Nephron progenitor cell (in vitro differentiated cells): ENCODE measurements at regions not wholly inside any gene's neighbourhood (a gene's known extent, or its start where the extent isn't known, plus 50 kb on each side); places are given as distances from the start of the nearest gene placed in this dataset.

Experiments
- DNase-seq: peaks from one replicate; pipeline ENCODE4 v3.0.0; 2021
- H3K27ac Mint-ChIP-seq: 2 replicates; pipeline ENCODE4 v1.8.0; 2021; ENCODE audit warnings: mild to moderate bottlenecking, moderate library complexity, mixed read lengths
- H3K27me3 Mint-ChIP-seq: 2 replicates; pipeline ENCODE4 v1.8.0; 2021; ENCODE audit warnings: mild to moderate bottlenecking, low read depth, mixed read lengths; ENCODE audit not compliant: poor library complexity
- H3K36me3 Mint-ChIP-seq: 2 replicates; pipeline ENCODE4 v1.8.0; 2021; ENCODE audit warnings: low read depth, mixed read lengths
- H3K4me1 Mint-ChIP-seq: 2 replicates; pipeline ENCODE4 v1.8.0; 2021; ENCODE audit warnings: mixed read lengths
- H3K4me3 Mint-ChIP-seq: 2 replicates; pipeline ENCODE4 v1.8.0; 2021; ENCODE audit warnings: mild to moderate bottlenecking, moderate library complexity, mixed read lengths
- H3K9me3 Mint-ChIP-seq: 2 replicates; pipeline ENCODE4 v1.8.0; 2021; ENCODE audit warnings: mild to moderate bottlenecking, moderate library complexity, mixed read lengths
- TF ChIP-seq, protein P1 (sequence below): fragments of 200-600 bp; sonication (generic); IDR thresholded peaks from 2 replicates; pipeline ENCODE4 v1.5.0; 2021; ENCODE audit warnings: antibody characterized with exemption

DNA sequence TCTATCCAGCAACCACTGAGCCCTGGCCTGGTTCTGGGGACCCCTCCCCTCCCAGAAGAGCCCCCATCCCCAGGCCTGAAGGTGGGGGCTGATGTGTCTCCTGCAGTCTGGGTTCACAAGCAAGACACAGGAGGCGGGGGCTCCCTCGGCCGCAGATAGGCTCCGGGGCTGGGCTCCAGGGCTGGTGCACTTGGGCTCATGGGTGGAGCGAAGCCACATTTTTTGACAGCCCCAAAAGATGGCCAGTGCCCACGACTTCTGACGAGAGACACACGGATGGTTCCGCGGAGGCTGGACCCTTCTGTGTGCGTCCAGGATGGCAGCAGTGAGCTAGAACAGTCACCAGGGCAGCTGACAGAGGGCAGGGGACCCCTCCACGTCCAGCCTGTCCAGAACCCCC is 57.1 kb upstream of the GATA5 start:
- peaks cover 2% of the 10 kb centered on the region for H3K27me3 Mint-ChIP-seq
- H3K27ac Mint-ChIP-seq, result no peak overlapping the region
- H3K4me1 Mint-ChIP-seq, result peaks cover 29% of the 10 kb centered on the region
- no peaks in the 10 kb centered on the region for H3K36me3 Mint-ChIP-seq
- TF ChIP-seq, protein P1, sequence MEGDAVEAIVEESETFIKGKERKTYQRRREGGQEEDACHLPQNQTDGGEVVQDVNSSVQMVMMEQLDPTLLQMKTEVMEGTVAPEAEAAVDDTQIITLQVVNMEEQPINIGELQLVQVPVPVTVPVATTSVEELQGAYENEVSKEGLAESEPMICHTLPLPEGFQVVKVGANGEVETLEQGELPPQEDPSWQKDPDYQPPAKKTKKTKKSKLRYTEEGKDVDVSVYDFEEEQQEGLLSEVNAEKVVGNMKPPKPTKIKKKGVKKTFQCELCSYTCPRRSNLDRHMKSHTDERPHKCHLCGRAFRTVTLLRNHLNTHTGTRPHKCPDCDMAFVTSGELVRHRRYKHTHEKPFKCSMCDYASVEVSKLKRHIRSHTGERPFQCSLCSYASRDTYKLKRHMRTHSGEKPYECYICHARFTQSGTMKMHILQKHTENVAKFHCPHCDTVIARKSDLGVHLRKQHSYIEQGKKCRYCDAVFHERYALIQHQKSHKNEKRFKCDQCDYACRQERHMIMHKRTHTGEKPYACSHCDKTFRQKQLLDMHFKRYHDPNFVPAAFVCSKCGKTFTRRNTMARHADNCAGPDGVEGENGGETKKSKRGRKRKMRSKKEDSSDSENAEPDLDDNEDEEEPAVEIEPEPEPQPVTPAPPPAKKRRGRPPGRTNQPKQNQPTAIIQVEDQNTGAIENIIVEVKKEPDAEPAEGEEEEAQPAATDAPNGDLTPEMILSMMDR, result no peak
- DNase-seq, result no peak
- H3K4me3 Mint-ChIP-seq, result no peak overlapping the region
- no peaks in the 10 kb centered on the region for H3K9me3 Mint-ChIP-seq

DNA sequence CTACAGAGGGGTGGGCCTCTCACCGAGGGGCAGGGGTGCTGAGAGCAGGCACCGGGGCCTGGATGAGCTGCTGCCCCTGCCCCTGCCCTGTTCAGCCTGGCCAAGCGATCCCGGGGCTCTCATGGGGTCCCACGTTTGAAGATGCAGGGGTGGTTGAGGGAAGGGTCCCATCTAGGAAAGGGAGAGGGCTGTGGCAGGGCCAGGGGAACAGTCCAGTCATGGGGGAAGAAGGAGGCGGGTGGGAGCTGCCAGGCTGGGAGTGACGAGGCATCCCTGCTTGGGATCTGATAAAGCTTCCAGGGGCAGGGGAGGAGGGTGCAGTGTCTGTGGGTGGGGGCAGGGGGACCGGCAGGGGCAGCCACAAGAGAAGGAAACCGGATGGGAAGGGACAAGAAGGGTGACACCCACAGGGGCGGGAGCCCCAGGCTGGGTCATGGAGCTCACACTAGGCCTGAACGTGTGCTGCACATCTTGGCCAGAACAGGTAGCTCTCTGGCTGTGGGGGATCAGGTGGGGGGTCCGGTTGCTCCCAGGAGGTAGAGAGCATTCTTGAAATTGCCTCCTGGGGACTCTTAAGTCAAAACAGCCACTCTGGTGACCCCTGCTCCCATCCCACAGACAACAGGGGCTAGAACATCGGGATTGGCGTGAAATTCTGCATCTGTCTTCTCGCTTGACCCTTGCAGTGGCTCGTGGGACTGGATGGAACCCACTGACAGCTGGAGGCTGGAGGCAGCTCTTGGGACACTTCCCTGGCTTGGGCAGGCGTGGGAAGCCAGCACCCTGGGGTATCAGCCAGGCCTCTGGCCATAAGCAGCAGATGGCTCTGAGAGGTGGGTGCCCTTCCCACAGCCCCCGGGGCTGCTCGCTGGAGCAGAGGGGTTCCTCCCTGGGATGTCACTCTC is 58.0 kb upstream of the GATA5 start:
- DNase-seq, result no peak
- Mint-ChIP-seq H3K4me1 (peaks cover 26% of the 10 kb centered on the region), H3K27ac (no peak overlapping the region), H3K4me3 (no peak overlapping the region), H3K9me3 (no peaks in the 10 kb centered on the region), H3K36me3 (no peaks in the 10 kb centered on the region), H3K27me3 (peaks cover 2% of the 10 kb centered on the region)
- TF ChIP-seq, protein P1, result no peak

DNA sequence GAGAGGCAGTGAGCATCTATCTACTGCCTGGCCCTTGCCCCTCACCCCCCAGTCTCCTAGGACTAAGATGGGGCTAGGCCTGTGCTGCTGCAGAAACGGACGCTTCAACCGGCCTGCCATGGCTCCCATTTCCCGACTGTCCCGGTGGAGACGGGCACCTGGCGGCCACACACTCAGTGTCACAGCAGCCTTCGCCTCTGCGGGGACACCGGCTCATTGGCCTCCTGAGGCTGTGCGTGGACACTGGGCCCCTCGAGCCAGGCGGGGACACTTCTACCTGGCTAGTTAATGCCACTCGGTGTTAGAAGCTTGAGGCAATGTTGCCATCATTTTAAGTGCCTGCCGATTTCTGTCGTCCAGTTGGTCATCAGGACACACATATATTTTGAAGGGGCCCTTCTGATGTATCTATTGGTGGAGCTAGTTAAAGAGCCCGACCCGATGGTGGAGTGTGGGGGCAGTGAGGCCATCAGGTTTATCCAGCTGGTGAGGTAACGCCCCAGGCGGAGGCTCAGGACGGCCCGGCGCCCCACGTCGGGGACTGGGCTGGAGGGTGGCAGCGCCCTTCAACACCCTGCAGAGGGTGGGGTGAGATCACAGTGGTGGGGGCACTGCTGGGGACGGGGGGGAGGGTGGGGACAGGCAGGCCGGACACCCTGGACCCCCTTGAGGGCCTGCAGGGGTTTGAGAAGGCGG is 58.9 kb upstream of the GATA5 start:
- Mint-ChIP-seq H3K27ac (no peak overlapping the region), H3K4me1 (peaks cover 25% of the 10 kb centered on the region), H3K4me3 (no peak overlapping the region), H3K27me3 (peaks cover 2% of the 10 kb centered on the region), H3K9me3 (no peaks in the 10 kb centered on the region), H3K36me3 (no peaks in the 10 kb centered on the region)
- no peak for DNase-seq
- TF ChIP-seq, protein P1, result no peak

DNA sequence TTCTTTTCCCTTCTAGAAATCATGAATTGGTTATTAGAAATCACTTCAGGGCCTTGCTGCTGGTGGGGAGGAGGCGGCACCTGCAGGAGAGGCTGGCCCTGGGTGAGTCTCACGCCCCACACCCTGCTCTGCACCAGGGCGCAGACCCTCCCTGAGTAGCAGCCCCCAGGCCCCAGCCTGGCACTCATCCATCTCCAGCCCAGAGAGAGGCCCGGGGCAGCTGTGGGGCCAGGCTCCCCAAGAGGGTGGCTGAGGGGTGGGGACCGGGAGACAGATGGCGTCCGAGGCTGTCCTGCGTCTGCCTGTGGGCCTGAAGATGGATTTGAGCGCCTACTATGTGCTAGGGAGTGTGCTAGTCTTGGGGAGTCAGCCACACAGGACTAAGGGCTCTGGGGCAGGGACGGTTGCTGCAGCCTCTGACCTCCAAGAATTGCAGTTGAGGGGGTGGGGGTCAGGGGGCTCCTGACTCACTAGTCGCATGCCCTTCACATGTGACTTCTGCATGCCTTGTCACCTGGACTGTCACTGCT is 59.6 kb upstream of the GATA5 start:
- Mint-ChIP-seq H3K27ac (no peak overlapping the region), H3K9me3 (no peaks in the 10 kb centered on the region), H3K4me3 (no peak overlapping the region), H3K4me1 (peaks cover 20% of the 10 kb centered on the region), H3K36me3 (no peaks in the 10 kb centered on the region), H3K27me3 (peaks cover 2% of the 10 kb centered on the region)
- no peak for DNase-seq
- TF ChIP-seq, protein P1, result no peak

DNA sequence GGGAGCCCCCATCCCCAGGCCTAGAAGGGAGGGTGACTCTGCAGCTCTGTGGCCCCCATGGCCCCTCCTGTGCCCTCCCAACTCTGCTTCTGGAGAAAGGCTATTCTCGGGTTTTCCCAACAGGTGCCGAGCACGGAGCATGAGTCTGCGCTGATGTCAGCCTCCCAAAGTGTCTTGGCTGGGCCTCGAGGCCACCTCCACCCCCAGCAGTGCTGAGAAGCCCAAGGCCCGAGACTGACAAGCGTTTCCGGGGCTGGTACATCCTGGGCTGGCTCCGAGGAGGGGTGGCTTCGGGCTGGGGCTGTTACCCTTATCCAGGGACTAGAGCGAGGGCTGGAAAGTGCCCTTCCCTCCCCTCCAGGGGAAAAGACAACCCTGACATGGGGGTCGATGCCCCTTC is 60.2 kb upstream of the GATA5 start:
- H3K36me3 Mint-ChIP-seq, result no peaks in the 10 kb centered on the region
- DNase-seq, result no peak
- H3K4me3 Mint-ChIP-seq, result no peak overlapping the region
- peaks cover 2% of the 10 kb centered on the region for H3K27me3 Mint-ChIP-seq
- no peaks in the 10 kb centered on the region for H3K9me3 Mint-ChIP-seq
- H3K27ac Mint-ChIP-seq, result no peak overlapping the region
- H3K4me1 Mint-ChIP-seq, result peaks cover 14% of the 10 kb centered on the region
- TF ChIP-seq, protein P1, result no peak
